HG03280 (cell line): ENCODE measurements at regions not wholly inside any gene's neighbourhood (a gene's known extent, or its start where the extent isn't known, plus 50 kb on each side); places are given as distances from the start of the nearest gene placed in this dataset.
"Not testable (repeated sequence)": the region's sequence is repeated elsewhere in the genome, so short reads cannot be mapped to it uniquely, and the experiment has no call there.

Experiments
- ATAC-seq: cut with Tn5 transposase; IDR thresholded peaks from one replicate; pipeline ENCODE4 v1.9.1; 2021; ENCODE audit warnings: mild to moderate bottlenecking, moderate library complexity; ENCODE audit not compliant: unreplicated experiment

- ATAC-seq, result no peak
Measured at GRCh38 chr5:1958211-1959010, 75.7 kb upstream of the IRX4 start.

GRCh38 chr5:1955586-1955985 is 72.9 kb upstream of the IRX4 start:
- no peak for ATAC-seq

DNA sequence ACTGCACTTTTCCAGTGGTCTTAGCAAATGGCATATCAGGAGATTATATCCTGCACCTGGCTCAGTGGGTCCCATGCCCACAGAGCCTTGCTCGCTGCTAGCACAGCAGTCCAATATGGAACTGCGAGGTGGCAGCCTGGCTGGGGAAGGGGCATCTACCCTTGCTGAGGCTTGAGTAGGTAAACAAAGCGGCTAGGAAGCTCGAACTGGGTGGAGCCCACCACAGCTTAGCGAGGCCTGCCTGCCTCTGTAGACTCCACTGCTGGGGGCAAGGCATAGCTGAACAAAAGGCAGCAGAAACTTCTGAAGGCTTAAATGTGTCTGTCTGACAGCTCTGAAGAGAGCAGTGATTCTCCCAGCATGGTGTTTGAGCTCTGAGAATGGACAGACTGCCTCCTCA is 71.0 kb upstream of the IRX4 start:
- not testable (repeated sequence) for ATAC-seq

GRCh38 chr5:1952444-1953099 is 69.8 kb upstream of the IRX4 start:
- ATAC-seq, result no peak

GRCh38 chr5:1952021-1952420 is 69.3 kb upstream of the IRX4 start:
- no peak for ATAC-seq

DNA sequence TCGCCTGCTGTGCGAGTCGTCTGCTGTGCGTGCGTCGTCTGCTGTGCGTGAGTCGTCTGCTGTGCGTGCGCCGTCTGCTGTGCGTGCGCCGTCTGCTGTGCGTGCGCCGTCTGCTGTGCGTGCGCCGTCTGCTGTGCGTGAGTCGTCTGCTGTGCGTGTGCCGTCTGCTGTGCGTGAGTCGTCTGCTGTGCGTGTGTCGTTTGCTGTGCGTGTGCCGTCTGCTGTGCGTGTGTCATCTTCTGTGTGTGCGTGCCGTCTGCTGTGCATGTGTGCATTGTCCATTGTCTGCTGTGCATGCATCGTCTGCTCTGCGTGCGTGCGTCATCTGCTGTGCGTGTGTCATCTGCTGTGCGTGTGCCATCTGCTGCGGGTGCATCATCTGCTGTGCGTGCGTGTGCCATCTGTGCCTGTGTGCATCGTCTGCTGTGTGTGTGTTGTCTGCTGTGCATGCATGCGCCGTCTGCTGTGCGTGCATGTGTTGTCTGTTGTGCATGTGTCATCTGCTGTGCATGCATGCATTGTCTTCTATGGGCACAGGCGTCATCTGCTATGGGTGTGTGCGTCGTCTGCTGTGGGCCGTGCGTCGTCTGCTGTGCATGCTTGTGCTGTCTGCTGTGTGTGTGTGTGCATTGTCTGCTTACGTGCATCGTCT is 68.6 kb upstream of the IRX4 start:
- no peak for ATAC-seq

DNA sequence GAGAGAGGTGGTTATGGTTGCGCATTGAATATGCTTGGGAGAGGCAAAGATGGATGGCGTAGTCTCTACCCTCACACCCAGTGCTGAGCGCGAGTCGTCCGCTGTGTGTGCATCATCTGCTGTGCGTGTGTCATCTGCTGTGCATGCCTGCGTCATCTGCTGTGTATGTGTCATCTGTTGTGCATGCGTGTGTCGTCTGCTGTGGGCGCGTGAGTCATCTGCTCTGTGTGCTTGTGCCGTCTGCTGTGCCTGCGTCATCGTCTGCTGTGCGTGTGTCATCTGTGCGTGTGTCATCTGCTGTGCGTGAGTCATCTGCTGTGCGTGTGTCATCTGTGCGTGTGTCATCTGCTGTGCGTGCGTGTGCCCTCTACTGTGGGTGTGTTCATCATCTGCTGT is 68.0 kb upstream of the IRX4 start:
- no peak for ATAC-seq

GRCh38 chr5:1950096-1950707 is 67.5 kb upstream of the IRX4 start:
- no peak for ATAC-seq

GRCh38 chr5:1949253-1949652 is 66.5 kb upstream of the IRX4 start:
- ATAC-seq, result no peak

DNA sequence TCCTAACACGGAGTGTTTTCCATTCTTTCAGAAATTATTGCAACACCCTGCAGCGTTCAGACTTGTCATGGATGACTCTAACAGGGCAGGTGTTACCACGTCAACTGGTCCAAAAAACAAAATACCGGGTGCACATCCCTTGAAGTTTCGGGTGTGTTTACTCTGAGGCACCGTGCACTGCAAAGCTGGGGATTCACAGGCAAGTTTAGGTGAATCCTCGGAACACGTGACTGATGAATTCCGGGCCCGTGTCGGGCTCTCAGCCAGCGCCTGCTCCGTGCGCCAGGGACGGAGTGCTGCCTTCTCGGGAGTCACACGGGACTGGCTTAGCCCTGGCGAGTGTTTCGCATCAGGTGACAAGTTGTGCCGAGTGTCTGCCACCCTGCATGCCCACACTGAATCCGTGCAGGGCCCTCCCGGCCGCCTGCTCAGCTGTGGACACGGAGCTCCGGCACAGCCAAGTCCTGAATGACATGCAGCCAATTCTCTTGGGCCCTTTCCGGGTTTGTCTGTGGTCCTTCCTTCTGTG is 66.0 kb upstream of the IRX4 start:
- ATAC-seq, result no peak

DNA sequence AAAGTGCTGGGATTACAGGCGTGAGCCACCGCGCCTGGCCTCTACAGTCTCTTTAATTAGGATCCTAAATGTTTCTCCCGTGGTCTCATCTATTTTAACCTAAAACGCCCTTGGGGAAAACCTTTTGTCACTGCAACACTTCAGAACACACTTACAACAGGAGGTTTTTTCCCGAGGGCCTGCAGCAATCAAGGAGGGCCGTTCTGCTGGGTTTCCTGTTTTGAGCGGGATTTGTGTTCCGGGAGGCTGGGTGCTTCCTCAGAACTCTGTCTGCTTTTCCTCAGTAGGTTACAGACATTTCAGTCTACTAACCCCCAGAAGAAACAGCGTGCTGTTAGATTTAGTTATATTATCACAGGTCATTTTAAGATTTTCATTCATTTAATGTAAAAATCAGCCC is 65.4 kb upstream of the IRX4 start:
- ATAC-seq, result no peak

- no peak for ATAC-seq
Measured at GRCh38 chr5:1946776-1947175, 64.1 kb upstream of the IRX4 start.

DNA sequence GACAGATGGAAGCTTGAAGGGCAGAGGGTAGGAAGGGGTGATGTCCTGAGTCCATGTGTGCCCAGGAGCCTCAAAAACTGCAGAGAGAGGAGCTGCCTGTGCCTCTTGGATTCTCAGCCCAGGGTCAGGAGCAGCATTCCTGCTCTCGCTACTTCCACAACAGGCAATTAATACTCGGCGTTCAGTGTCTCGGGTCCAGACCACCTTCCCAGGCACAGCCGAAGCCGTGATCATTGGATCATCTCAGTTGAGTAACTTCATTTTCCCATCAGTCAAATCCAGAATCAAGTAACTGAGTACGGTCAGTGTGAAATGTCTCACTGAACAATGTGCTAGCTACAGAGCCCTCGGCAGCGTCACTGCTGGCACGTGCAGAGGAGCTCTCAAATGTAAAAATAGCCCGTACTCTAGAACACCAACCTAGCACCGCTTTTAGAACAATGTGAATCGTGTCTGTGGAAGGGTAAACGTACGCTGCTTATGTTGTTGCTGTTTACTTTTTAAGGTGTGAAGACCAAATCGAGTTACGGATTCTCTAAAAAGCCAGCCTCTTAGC is 63.5 kb upstream of the IRX4 start:
- no peak for ATAC-seq

DNA sequence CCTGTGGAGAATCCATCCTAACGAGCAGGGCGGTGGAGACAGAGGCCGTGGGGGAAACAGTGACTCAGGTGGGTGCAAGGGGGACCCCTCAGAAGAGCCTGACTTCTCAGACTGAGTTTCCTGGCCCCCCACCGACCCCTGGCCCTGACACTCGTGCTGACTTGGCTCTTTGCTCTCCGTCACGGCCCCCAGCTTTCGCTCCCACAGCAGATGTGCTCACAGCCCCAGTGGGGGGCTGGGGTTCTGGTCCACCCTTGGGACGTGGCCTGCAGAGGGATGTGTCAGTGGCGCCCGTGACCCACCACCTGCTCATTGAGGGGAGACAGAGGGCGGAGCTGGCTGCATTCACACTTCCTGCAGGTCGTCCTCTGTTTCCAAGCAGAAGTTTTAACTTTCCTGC is 62.9 kb upstream of the IRX4 start:
- no peak for ATAC-seq

- no peak for ATAC-seq
Measured at GRCh38 chr5:1944408-1944807, 61.7 kb upstream of the IRX4 start.

GRCh38 chr5:1943481-1943880 is 60.8 kb upstream of the IRX4 start:
- no peak for ATAC-seq

- no peak for ATAC-seq
Measured at GRCh38 chr5:1942630-1943029, 59.9 kb upstream of the IRX4 start.

DNA sequence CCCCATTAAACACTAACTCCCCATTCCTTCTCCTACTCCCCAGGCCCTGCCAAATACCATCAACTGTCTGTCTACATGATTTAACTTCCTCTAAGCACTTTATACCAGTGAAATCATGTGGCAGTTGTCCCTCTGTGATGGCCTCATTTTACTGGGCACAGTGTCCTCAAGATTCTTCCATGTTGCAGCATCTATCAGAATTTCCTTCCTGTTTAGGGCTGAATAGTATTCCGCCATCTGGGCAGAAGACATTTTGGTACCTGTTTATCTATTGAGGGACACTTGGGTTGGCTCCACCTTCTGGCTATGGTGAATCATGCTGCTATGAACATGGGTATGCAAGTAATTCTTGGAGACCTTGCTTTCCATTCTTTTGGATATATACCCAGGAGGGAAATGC is 59.4 kb upstream of the IRX4 start:
- no peak for ATAC-seq

DNA sequence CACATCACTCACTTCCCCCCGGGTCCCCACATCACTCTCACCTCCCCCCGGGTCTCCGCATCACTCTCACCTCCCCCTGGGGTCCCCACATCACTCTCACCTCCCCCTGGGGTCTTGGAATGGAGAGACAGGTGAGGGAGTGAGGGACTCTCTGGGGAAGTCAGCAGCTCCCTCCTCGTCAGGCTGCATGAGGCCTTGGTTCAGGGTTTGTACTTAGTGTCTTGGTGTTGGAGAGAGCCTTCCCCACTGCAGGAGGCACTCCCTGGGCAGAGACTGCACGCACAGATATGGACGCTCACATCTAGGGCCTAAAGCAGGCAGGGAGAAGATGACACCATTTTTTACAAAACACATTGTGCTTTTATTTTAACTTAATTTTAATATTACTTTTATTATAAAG is 56.5 kb upstream of the IRX4 start:
- ATAC-seq, result no peak

- ATAC-seq, result no peak
Measured at GRCh38 chr5:1938310-1939000, 55.7 kb upstream of the IRX4 start.

GRCh38 chr5:1937590-1937989 is 54.9 kb upstream of the IRX4 start:
- no peak for ATAC-seq
